Skin of body (tissue), 1 donor: ENCODE measurements at regions not wholly inside any gene's neighbourhood (a gene's known extent, or its start where the extent isn't known, plus 50 kb on each side); places are given as distances from the start of the nearest gene placed in this dataset.

Experiments used
- DNase-seq: peaks from one replicate; lab custom pipeline; 2025; lab: John Stamatoyannopoulos, UW

- DNase-seq = no peak
These were observed 498.3 kb upstream of the TENM4 start for GRCh38 chr11:79939111-79939510.

- no peak for DNase-seq
These were observed 497.0 kb upstream of the TENM4 start for GRCh38 chr11:79937676-79938334.

GRCh38 chr11:79932612-79933011, 491.8 kb upstream of the TENM4 start:
- no peak for DNase-seq

GRCh38 chr11:79931692-79932091, 490.9 kb upstream of the TENM4 start:
- no peak for DNase-seq

- DNase-seq = no peak
These were observed 485.9 kb upstream of the TENM4 start for GRCh38 chr11:79926707-79927106.

- DNase-seq = no peak
These were observed 484.7 kb upstream of the TENM4 start for GRCh38 chr11:79925570-79925969.

GRCh38 chr11:79922641-79923040, 481.8 kb upstream of the TENM4 start:
- no peak for DNase-seq

GRCh38 chr11:79920480-79920879, 479.6 kb upstream of the TENM4 start:
- no peak for DNase-seq

- no peak for DNase-seq
These were observed 478.5 kb upstream of the TENM4 start for GRCh38 chr11:79919350-79919749.

- no peak for DNase-seq
These were observed 478.0 kb upstream of the TENM4 start for GRCh38 chr11:79918846-79919245.

GRCh38 chr11:79906164-79906563, 465.3 kb upstream of the TENM4 start:
- DNase-seq = no peak

- no peak for DNase-seq
These were observed 461.7 kb upstream of the TENM4 start for GRCh38 chr11:79902493-79902892.

- no peak for DNase-seq
These were observed 457.1 kb upstream of the TENM4 start for GRCh38 chr11:79897896-79898295.

- DNase-seq = no peak
These were observed 455.4 kb upstream of the TENM4 start for GRCh38 chr11:79896258-79896657.

- DNase-seq = no peak
These were observed 453.3 kb upstream of the TENM4 start for GRCh38 chr11:79894111-79894510.

GRCh38 chr11:79890272-79890671, 449.4 kb upstream of the TENM4 start:
- no peak for DNase-seq

GRCh38 chr11:79864882-79865281, 424.1 kb upstream of the TENM4 start:
- no peak for DNase-seq

- DNase-seq = no peak
These were observed 419.5 kb upstream of the TENM4 start for GRCh38 chr11:79860336-79860735.

GRCh38 chr11:79857377-79858214, 416.8 kb upstream of the TENM4 start:
- no peak for DNase-seq

GRCh38 chr11:79852176-79852575, 411.3 kb upstream of the TENM4 start:
- no peak for DNase-seq

GRCh38 chr11:79845002-79845709, 404.3 kb upstream of the TENM4 start:
- DNase-seq = no peak

- DNase-seq = no peak
These were observed 393.2 kb upstream of the TENM4 start for GRCh38 chr11:79834015-79834414.
